ENCODE measurements at regions not wholly inside any gene's neighbourhood (a gene's known extent, or its start where the extent isn't known, plus 50 kb on each side); places are given as distances from the start of the nearest gene placed in this dataset.

- Histone ChIP-seq H3K36me3 (ENCODE audit: insufficient read depth, low read length) (no peaks in the 10 kb centered on the region), H3K9ac (ENCODE audit: low read length) (no peak overlapping the region), H3K27me3 (ENCODE audit: insufficient read depth, low read length) (no peaks in the 10 kb centered on the region), H3K4me3 (ENCODE audit: low read depth, low read length, poor library complexity, severe bottlenecking) (no peak overlapping the region), H3K9me2 (ENCODE audit: low read depth, low read length) (no peaks in the 10 kb centered on the region), H3K27ac (ENCODE audit: low read depth, low read length, poor library complexity, severe bottlenecking) (no peak overlapping the region), H2AFZ (ENCODE audit: low read length) (no peak overlapping the region), H3K79me2 (ENCODE audit: insufficient read depth, low read length) (no peaks in the 10 kb centered on the region), H3K4me2 (ENCODE audit: low read length) (no peak overlapping the region), H3F3A (ENCODE audit: insufficient read depth, low read length) (no peaks in the 10 kb centered on the region), H3K9me3 (ENCODE audit: low read length) (no peaks in the 10 kb centered on the region), H3K4me1 (ENCODE audit: insufficient read depth, low read length, severe bottlenecking) (no peaks in the 10 kb centered on the region), H4K20me1 (ENCODE audit: insufficient read depth, low read length) (no peaks in the 10 kb centered on the region)
- TF ChIP-seq EZH2 (IDR thresholded peaks at IDR 0.05; ENCODE audit: borderline replicate concordance, low read length) = no peak
- TF ChIP-seq CTCF (IDR thresholded peaks at IDR 0.05; ENCODE audit: low read length) = no peak
Observed at GRCh38 chr10:31166606-31167005, 134.9 kb upstream of the ZNF438 start.

GRCh38 chr10:31170636-31171035 lies 139.0 kb upstream of the ZNF438 start:
- Histone ChIP-seq H4K20me1 (ENCODE audit: insufficient read depth, low read length) (no peaks in the 10 kb centered on the region), H3K79me2 (ENCODE audit: insufficient read depth, low read length) (no peaks in the 10 kb centered on the region), H3K4me2 (ENCODE audit: low read length) (no peak overlapping the region), H3F3A (ENCODE audit: insufficient read depth, low read length) (no peaks in the 10 kb centered on the region), H3K4me1 (ENCODE audit: insufficient read depth, low read length, severe bottlenecking) (no peaks in the 10 kb centered on the region), H3K4me3 (ENCODE audit: low read depth, low read length, poor library complexity, severe bottlenecking) (no peak overlapping the region), H2AFZ (ENCODE audit: low read length) (no peak overlapping the region), H3K36me3 (ENCODE audit: insufficient read depth, low read length) (no peaks in the 10 kb centered on the region), H3K27ac (ENCODE audit: low read depth, low read length, poor library complexity, severe bottlenecking) (no peak overlapping the region), H3K9me3 (ENCODE audit: low read length) (no peaks in the 10 kb centered on the region), H3K9ac (ENCODE audit: low read length) (no peak overlapping the region), H3K27me3 (ENCODE audit: insufficient read depth, low read length) (no peaks in the 10 kb centered on the region), H3K9me2 (ENCODE audit: low read depth, low read length) (no peaks in the 10 kb centered on the region)
- no peak for TF ChIP-seq EZH2 (IDR thresholded peaks at IDR 0.05; ENCODE audit: borderline replicate concordance, low read length)
- TF ChIP-seq CTCF (IDR thresholded peaks at IDR 0.05; ENCODE audit: low read length) = no peak

- Histone ChIP-seq H3K4me3 (ENCODE audit: low read depth, low read length, poor library complexity, severe bottlenecking) (no peak overlapping the region), H3K9me2 (ENCODE audit: low read depth, low read length) (no peaks in the 10 kb centered on the region), H3K27ac (ENCODE audit: low read depth, low read length, poor library complexity, severe bottlenecking) (no peak overlapping the region), H3K4me2 (ENCODE audit: low read length) (no peak overlapping the region), H3K27me3 (ENCODE audit: insufficient read depth, low read length) (no peaks in the 10 kb centered on the region), H3F3A (ENCODE audit: insufficient read depth, low read length) (no peaks in the 10 kb centered on the region), H3K9me3 (ENCODE audit: low read length) (no peaks in the 10 kb centered on the region), H3K79me2 (ENCODE audit: insufficient read depth, low read length) (no peaks in the 10 kb centered on the region), H3K9ac (ENCODE audit: low read length) (no peak overlapping the region), H2AFZ (ENCODE audit: low read length) (no peak overlapping the region), H3K36me3 (ENCODE audit: insufficient read depth, low read length) (no peaks in the 10 kb centered on the region), H3K4me1 (ENCODE audit: insufficient read depth, low read length, severe bottlenecking) (no peaks in the 10 kb centered on the region), H4K20me1 (ENCODE audit: insufficient read depth, low read length) (no peaks in the 10 kb centered on the region)
- TF ChIP-seq EZH2 (IDR thresholded peaks at IDR 0.05; ENCODE audit: borderline replicate concordance, low read length) (no peak), CTCF (IDR thresholded peaks at IDR 0.05; ENCODE audit: low read length) (no peak)
Observed at GRCh38 chr10:31171402-31172083, 139.9 kb upstream of the ZNF438 start.

All from OCI-LY1 (cell line).